Right lung (tissue), 2 donors: ENCODE measurements at regions not wholly inside any gene's neighbourhood (a gene's known extent, or its start where the extent isn't known, plus 50 kb on each side); places are given as distances from the start of the nearest gene placed in this dataset.
A peak's percentile ranks its signal among the peaks of the same experiment; 100 is the strongest.
"Not testable (repeated sequence)": the region's sequence is repeated elsewhere in the genome, so short reads cannot be mapped to it uniquely, and the experiment has no call there.

Experiments
- DNase-seq, 2 donors: peaks; one replicate each; pipeline ENCODE4 v3.0.0-alpha.2; 2013

- DNase-seq: not testable (repeated sequence)
Observed at GRCh38 chrX:84858771-84859170, 144.9 kb upstream of the APOOL start.

GRCh38 chrX:84865113-84865512, 138.6 kb upstream of the APOOL start:
- no peak for DNase-seq

GRCh38 chrX:84870281-84870680, 133.4 kb upstream of the APOOL start:
- not testable (repeated sequence) for DNase-seq

- DNase-seq: not testable (repeated sequence)
Observed at GRCh38 chrX:84872160-84872771, 131.4 kb upstream of the APOOL start.

- no peak for DNase-seq
Observed at GRCh38 chrX:84873176-84873575, 130.5 kb upstream of the APOOL start.

- DNase-seq: no peak
Observed at GRCh38 chrX:84876876-84877275, 126.8 kb upstream of the APOOL start.

- DNase-seq: no peak
Observed at GRCh38 chrX:84893897-84894296, 109.8 kb upstream of the APOOL start.

GRCh38 chrX:84907324-84907968, 96.2 kb upstream of the APOOL start:
- DNase-seq: peak in 1 of 2 donors; percentile 1

GRCh38 chrX:84909151-84909550, 94.5 kb upstream of the APOOL start:
- no peak for DNase-seq

GRCh38 chrX:84924624-84925023, 79.1 kb upstream of the APOOL start:
- no peak for DNase-seq

- DNase-seq: no peak
Observed at GRCh38 chrX:84932814-84933213, 70.9 kb upstream of the APOOL start.

GRCh38 chrX:84933956-84934556, 69.6 kb upstream of the APOOL start:
- no peak for DNase-seq
